ENCODE measurements at regions not wholly inside any gene's neighbourhood (a gene's known extent, or its start where the extent isn't known, plus 50 kb on each side); places are given as distances from the start of the nearest gene placed in this dataset.

DNA sequence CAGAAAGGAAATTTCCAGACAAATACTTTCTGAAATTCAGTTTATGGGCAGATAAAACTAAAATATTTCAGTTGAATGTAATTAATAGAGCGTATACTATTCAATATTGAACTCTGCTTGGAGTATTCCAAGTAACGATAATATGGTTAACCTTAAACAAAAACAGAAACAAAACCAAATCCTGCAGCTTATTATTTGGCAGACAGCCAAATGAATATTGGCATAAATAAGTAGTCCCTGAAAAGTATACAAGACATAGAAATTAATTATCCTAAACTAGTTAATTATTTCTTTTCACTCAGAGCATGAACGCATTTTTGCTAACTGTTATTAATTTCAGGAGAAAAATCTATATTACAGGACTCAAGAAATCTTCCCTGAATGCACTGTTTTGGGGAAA, 1574.0 kb downstream of the MAT2B start:
- Histone ChIP-seq H3K27me3 (ENCODE audit: control insufficient read depth in 5 of 5, insufficient read depth in 4 of 5, low read length in 5 of 5) (peaks cover 0 to under 1% (median 0%) of the 10 kb centered on the region in 5 donors), H3K4me1 (ENCODE audit: control insufficient read depth in 5 of 5, insufficient read depth in 5 of 5, low read length in 5 of 5) (no peaks in the 10 kb centered on the region), H3K27ac (ENCODE audit: low read depth, low read length) (no peak overlapping the region)

DNA sequence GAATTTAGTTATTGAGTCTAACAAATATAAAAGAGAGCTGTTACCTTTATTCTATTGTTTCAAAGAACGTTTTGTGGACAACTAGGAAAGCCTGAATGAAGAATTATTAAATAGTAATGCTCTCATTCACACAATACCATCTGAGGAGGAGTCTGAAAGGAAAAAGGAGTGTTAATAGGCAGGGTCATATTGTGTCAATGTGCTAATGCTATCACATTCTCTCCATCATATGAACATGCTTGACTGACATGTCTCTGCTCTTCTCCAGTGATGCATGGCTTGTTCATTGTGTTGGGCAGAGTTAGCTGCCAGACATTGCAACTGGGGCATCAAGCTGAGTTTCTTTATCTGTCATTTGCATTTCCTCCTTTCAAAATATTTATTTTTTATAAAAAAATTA, 1578.0 kb downstream of the MAT2B start:
- no peaks in the 10 kb centered on the region for H3K36me3 ChIP-seq (ENCODE audit: control insufficient read depth in 5 of 5, insufficient read depth in 5 of 5, low read length in 5 of 5)
- no peaks in the 10 kb centered on the region for H3K27me3 ChIP-seq (ENCODE audit: control insufficient read depth in 5 of 5, insufficient read depth in 4 of 5, low read length in 5 of 5)
- no peaks in the 10 kb centered on the region for H3K9me3 ChIP-seq (ENCODE audit: control insufficient read depth in 5 of 5, low read length in 5 of 5)
- H3K4me3 ChIP-seq (ENCODE audit: low read depth in 1 of 5, low read length in 5 of 5): no peak overlapping the region
- no peak overlapping the region for H3K27ac ChIP-seq (ENCODE audit: low read depth, low read length)
- H3K9ac ChIP-seq (ENCODE audit: low read length in 5 of 5): no peak overlapping the region
- H3K4me1 ChIP-seq (ENCODE audit: control insufficient read depth in 5 of 5, insufficient read depth in 5 of 5, low read length in 5 of 5): no peaks in the 10 kb centered on the region

More for the DNA sequence above, 1574.0 kb downstream of the MAT2B start:
- no peak overlapping the region for H3K9ac ChIP-seq (ENCODE audit: low read length in 5 of 5)
- H3K9me3 ChIP-seq (ENCODE audit: control insufficient read depth in 5 of 5, low read length in 5 of 5): peaks cover 0 to 3% (median 2%) of the 10 kb centered on the region in 5 donors
- H3K4me3 ChIP-seq (ENCODE audit: low read depth in 1 of 5, low read length in 5 of 5): no peak overlapping the region
- H3K36me3 ChIP-seq (ENCODE audit: control insufficient read depth in 5 of 5, insufficient read depth in 5 of 5, low read length in 5 of 5): no peaks in the 10 kb centered on the region

DNA sequence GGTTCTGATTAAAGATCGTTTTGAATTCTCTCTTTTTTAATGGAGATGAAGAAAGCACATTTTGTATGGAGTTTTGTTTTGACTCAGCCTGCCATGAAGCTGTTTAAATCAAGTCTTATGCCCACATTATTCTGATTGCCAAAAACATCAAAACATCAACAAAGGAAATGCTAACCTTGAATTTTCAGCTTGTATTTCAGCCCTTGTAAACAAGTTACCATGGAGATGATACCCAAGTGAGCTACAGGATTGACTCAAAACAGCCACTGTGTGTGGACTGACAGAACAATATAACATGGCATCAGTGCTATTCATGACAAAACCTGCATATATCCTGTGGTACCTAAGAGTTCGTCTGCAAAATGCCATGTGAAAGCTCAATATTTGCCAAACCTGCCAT, 1581.0 kb downstream of the MAT2B start:
- Histone ChIP-seq H3K9ac (ENCODE audit: low read length in 5 of 5) (no peak overlapping the region), H3K27me3 (ENCODE audit: control insufficient read depth in 5 of 5, insufficient read depth in 4 of 5, low read length in 5 of 5) (no peaks in the 10 kb centered on the region), H3K4me1 (ENCODE audit: control insufficient read depth in 5 of 5, insufficient read depth in 5 of 5, low read length in 5 of 5) (no peaks in the 10 kb centered on the region), H3K4me3 (ENCODE audit: low read depth in 1 of 5, low read length in 5 of 5) (no peak overlapping the region), H3K27ac (ENCODE audit: low read depth, low read length) (no peak overlapping the region), H3K36me3 (ENCODE audit: control insufficient read depth in 5 of 5, insufficient read depth in 5 of 5, low read length in 5 of 5) (no peaks in the 10 kb centered on the region), H3K9me3 (ENCODE audit: control insufficient read depth in 5 of 5, low read length in 5 of 5) (no peaks in the 10 kb centered on the region)

DNA sequence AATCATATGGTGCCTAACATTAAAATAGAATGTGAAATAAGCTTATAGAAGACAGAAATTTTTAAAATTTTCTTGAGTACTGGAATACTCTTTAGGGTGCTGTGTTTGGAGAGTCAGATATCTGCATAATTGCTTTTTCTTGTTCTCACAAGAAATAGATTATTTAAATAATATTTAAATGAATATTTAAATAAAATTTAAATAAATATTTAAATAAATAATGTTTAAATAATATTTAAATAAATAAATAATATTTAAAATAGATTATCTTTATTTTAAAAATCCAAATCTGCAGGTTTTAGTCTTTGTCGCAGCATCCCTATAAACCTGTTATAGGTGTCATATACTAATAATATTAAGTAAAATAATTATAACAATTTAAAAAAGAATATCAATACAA, 1589.4 kb downstream of the MAT2B start:
- Histone ChIP-seq H3K27me3 (ENCODE audit: control insufficient read depth in 5 of 5, insufficient read depth in 4 of 5, low read length in 5 of 5) (no peaks in the 10 kb centered on the region), H3K36me3 (ENCODE audit: control insufficient read depth in 5 of 5, insufficient read depth in 5 of 5, low read length in 5 of 5) (no peaks in the 10 kb centered on the region), H3K4me1 (ENCODE audit: control insufficient read depth in 5 of 5, insufficient read depth in 5 of 5, low read length in 5 of 5) (no peaks in the 10 kb centered on the region), H3K9me3 (ENCODE audit: control insufficient read depth in 5 of 5, low read length in 5 of 5) (peaks cover 0 to 4% (median 0%) of the 10 kb centered on the region in 5 donors), H3K4me3 (ENCODE audit: low read depth in 1 of 5, low read length in 5 of 5) (no peak overlapping the region), H3K9ac (ENCODE audit: low read length in 5 of 5) (no peak overlapping the region), H3K27ac (ENCODE audit: low read depth, low read length) (no peak overlapping the region)

DNA sequence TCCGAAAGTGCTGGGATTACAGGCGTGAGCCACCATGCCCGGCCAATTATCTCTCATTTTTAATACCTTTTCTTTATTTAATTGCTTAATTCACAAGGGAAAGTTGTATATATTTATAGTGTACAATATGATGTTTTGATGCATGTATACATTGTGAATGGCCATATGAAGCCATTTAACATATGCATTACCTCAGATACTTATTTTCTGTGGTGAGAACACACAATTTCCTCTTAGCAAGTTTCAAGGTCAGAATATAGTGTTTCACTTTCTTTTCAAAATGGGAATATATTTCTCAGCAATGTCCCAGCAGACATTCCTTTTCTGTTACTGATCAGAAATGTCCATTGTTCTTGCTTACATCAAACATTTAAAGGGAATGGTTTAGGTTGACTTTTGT, 1596.3 kb downstream of the MAT2B start:
- Histone ChIP-seq H3K9me3 (ENCODE audit: control insufficient read depth in 5 of 5, low read length in 5 of 5) (peaks cover 0 to 4% (median 0%) of the 10 kb centered on the region in 5 donors), H3K4me1 (ENCODE audit: control insufficient read depth in 5 of 5, insufficient read depth in 5 of 5, low read length in 5 of 5) (no peaks in the 10 kb centered on the region), H3K4me3 (ENCODE audit: low read depth in 1 of 5, low read length in 5 of 5) (no peak overlapping the region), H3K36me3 (ENCODE audit: control insufficient read depth in 5 of 5, insufficient read depth in 5 of 5, low read length in 5 of 5) (no peaks in the 10 kb centered on the region), H3K27me3 (ENCODE audit: control insufficient read depth in 5 of 5, insufficient read depth in 4 of 5, low read length in 5 of 5) (no peaks in the 10 kb centered on the region), H3K27ac (ENCODE audit: low read depth, low read length) (no peak overlapping the region), H3K9ac (ENCODE audit: low read length in 5 of 5) (no peak overlapping the region)

DNA sequence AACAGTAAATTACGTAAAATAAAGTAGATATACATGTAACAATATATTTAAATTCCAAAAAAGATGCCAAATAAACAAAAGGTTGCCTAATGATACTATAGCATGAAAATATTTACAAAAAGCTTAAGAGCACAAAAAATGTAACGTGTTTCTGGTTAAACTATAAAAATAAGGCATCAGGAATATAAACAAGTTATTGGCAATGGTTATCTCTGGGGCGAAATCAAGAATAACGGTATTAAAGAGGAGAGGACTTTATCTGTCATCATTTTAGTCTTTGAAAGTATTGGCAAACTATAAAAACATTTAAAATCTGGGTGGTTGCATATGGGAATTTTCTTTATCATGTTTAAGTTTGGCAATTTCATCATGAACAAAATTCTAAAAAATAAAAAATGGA, 1599.2 kb downstream of the MAT2B start:
- H3K9ac ChIP-seq (ENCODE audit: low read length in 5 of 5): no peak overlapping the region
- H3K4me3 ChIP-seq (ENCODE audit: low read depth in 1 of 5, low read length in 5 of 5): no peak overlapping the region

DNA sequence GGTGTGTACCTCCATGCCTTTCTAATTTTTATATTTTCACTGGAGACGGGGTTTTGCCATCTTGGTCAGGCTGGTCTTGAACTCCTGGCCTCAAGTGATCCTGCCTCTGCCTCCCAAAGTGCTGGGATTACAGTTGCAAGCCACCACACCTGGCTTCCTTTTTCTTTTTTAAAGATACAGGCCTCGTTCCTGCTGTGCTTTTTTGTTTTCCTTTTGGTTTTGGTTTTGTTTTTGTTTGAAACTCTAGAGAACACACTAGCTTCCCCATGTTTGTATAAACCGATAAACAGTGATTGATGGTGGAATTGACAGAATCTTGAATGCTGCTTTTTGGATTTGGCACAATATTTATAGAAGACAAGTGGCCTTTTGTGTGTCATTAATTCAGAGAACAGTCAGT, 1603.4 kb downstream of the MAT2B start:
- Histone ChIP-seq H3K4me3 (ENCODE audit: low read depth in 1 of 5, low read length in 5 of 5) (no peak overlapping the region), H3K27me3 (ENCODE audit: control insufficient read depth in 5 of 5, insufficient read depth in 4 of 5, low read length in 5 of 5) (no peaks in the 10 kb centered on the region), H3K36me3 (ENCODE audit: control insufficient read depth in 5 of 5, insufficient read depth in 5 of 5, low read length in 5 of 5) (no peaks in the 10 kb centered on the region), H3K9ac (ENCODE audit: low read length in 5 of 5) (no peak overlapping the region), H3K4me1 (ENCODE audit: control insufficient read depth in 5 of 5, insufficient read depth in 5 of 5, low read length in 5 of 5) (no peaks in the 10 kb centered on the region), H3K27ac (ENCODE audit: low read depth, low read length) (no peak overlapping the region), H3K9me3 (ENCODE audit: control insufficient read depth in 5 of 5, low read length in 5 of 5) (no peaks in the 10 kb centered on the region)

More for the DNA sequence above, 1599.2 kb downstream of the MAT2B start:
- H3K27ac ChIP-seq (ENCODE audit: low read depth, low read length): no peak overlapping the region
- no peaks in the 10 kb centered on the region for H3K36me3 ChIP-seq (ENCODE audit: control insufficient read depth in 5 of 5, insufficient read depth in 5 of 5, low read length in 5 of 5)
- no peaks in the 10 kb centered on the region for H3K4me1 ChIP-seq (ENCODE audit: control insufficient read depth in 5 of 5, insufficient read depth in 5 of 5, low read length in 5 of 5)
- peaks cover 0 to under 1% (median 0%) of the 10 kb centered on the region in 5 donors for H3K9me3 ChIP-seq (ENCODE audit: control insufficient read depth in 5 of 5, low read length in 5 of 5)
- no peaks in the 10 kb centered on the region for H3K27me3 ChIP-seq (ENCODE audit: control insufficient read depth in 5 of 5, insufficient read depth in 4 of 5, low read length in 5 of 5)

DNA sequence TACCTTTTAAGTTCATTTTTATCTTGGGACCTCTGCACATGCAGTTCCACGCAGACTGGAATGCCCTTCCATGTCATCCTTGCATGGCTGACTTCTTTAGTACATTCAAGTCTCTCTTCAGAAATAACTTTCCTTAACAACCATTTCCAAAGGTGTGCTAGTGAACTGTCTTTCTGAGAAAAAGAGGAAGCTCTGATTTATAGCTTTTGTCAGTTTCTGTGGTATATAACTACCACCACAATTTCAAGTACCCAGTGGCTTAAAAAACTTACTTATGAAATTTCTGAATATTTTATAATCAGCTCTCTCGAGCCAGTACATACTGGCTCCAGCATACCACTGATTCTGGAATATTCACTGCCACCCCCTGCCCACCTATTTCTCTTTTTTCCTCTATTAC, 1613.8 kb downstream of the MAT2B start:
- Histone ChIP-seq H3K27me3 (ENCODE audit: control insufficient read depth in 5 of 5, insufficient read depth in 4 of 5, low read length in 5 of 5) (no peaks in the 10 kb centered on the region), H3K27ac (ENCODE audit: low read depth, low read length) (no peak overlapping the region), H3K9ac (ENCODE audit: low read length in 5 of 5) (no peak overlapping the region), H3K4me3 (ENCODE audit: low read depth in 1 of 5, low read length in 5 of 5) (no peak overlapping the region), H3K4me1 (ENCODE audit: control insufficient read depth in 5 of 5, insufficient read depth in 5 of 5, low read length in 5 of 5) (no peaks in the 10 kb centered on the region), H3K9me3 (ENCODE audit: control insufficient read depth in 5 of 5, low read length in 5 of 5) (peaks cover 0 to 4% (median 3%) of the 10 kb centered on the region in 5 donors), H3K36me3 (ENCODE audit: control insufficient read depth in 5 of 5, insufficient read depth in 5 of 5, low read length in 5 of 5) (no peaks in the 10 kb centered on the region)

DNA sequence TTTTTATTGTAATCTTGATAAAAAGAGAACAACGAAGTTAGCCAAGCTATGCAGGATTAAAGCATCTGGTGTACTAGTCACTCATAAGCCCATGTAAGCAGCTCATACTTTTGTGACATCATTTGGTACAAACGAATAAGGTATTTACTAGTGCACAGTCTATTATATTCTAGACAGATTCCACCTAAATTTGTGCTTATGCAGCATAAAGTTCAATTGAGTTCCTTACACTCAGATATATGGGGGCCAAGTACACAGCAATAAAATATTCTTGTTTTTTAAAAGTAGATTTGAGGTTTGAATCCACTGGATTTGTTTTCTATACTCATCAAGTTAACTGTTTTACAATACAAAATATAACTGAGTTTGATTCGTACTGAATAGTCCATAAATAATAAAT, 1621.2 kb downstream of the MAT2B start:
- Histone ChIP-seq H3K4me3 (ENCODE audit: low read depth in 1 of 5, low read length in 5 of 5) (no peak overlapping the region), H3K27me3 (ENCODE audit: control insufficient read depth in 5 of 5, insufficient read depth in 4 of 5, low read length in 5 of 5) (no peaks in the 10 kb centered on the region), H3K4me1 (ENCODE audit: control insufficient read depth in 5 of 5, insufficient read depth in 5 of 5, low read length in 5 of 5) (no peaks in the 10 kb centered on the region), H3K36me3 (ENCODE audit: control insufficient read depth in 5 of 5, insufficient read depth in 5 of 5, low read length in 5 of 5) (no peaks in the 10 kb centered on the region), H3K9me3 (ENCODE audit: control insufficient read depth in 5 of 5, low read length in 5 of 5) (peaks cover 0 to 3% (median 0%) of the 10 kb centered on the region in 5 donors), H3K9ac (ENCODE audit: low read length in 5 of 5) (no peak overlapping the region), H3K27ac (ENCODE audit: low read depth, low read length) (no peak overlapping the region)

DNA sequence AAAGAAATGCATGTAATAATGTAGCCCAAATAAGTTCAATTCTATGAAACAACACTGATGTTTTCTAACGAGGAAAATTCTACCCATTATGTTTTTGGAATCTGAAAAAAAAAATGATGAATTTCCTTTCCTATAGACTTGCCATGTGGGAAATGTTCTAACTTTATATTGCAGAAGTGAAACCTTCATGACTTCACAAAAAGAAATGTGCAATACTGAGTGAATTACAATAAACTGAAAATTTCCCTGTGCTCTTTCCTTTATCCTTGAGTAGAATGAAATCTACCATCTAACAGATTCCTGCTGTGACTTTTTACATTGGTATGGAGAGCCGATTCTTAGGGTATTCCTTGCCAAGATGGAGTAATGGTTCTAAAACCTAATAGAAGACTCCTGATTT, 1622.5 kb downstream of the MAT2B start:
- Histone ChIP-seq H3K9ac (ENCODE audit: low read length in 5 of 5) (no peak overlapping the region), H3K27me3 (ENCODE audit: control insufficient read depth in 5 of 5, insufficient read depth in 4 of 5, low read length in 5 of 5) (no peaks in the 10 kb centered on the region), H3K4me1 (ENCODE audit: control insufficient read depth in 5 of 5, insufficient read depth in 5 of 5, low read length in 5 of 5) (no peaks in the 10 kb centered on the region), H3K27ac (ENCODE audit: low read depth, low read length) (no peak overlapping the region), H3K36me3 (ENCODE audit: control insufficient read depth in 5 of 5, insufficient read depth in 5 of 5, low read length in 5 of 5) (no peaks in the 10 kb centered on the region), H3K4me3 (ENCODE audit: low read depth in 1 of 5, low read length in 5 of 5) (no peak overlapping the region), H3K9me3 (ENCODE audit: control insufficient read depth in 5 of 5, low read length in 5 of 5) (peaks cover 0 to 3% (median 0%) of the 10 kb centered on the region in 5 donors)

DNA sequence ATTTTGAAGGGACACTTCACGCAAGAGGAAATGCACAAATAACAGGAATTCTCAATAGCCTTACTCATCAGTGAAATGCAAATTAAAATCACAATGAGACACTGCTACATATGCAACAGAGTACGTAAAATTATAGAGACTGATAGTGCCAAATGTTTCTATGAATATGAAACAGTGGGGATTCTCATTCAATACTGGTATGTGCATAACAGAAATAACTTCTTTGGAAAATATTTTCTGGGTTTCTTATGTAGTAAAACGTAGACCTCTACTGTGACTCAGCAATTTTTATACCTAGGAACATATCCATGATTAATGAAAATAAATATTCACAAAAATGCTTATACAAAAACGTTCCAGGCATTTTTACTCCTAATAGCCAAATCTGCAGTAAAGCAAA, 1625.2 kb downstream of the MAT2B start:
- no peaks in the 10 kb centered on the region for H3K4me1 ChIP-seq (ENCODE audit: control insufficient read depth in 5 of 5, insufficient read depth in 5 of 5, low read length in 5 of 5)
- H3K4me3 ChIP-seq (ENCODE audit: low read depth in 1 of 5, low read length in 5 of 5): no peak overlapping the region
- H3K9ac ChIP-seq (ENCODE audit: low read length in 5 of 5): no peak overlapping the region
- no peaks in the 10 kb centered on the region for H3K36me3 ChIP-seq (ENCODE audit: control insufficient read depth in 5 of 5, insufficient read depth in 5 of 5, low read length in 5 of 5)
- no peak overlapping the region for H3K27ac ChIP-seq (ENCODE audit: low read depth, low read length)
- H3K27me3 ChIP-seq (ENCODE audit: control insufficient read depth in 5 of 5, insufficient read depth in 4 of 5, low read length in 5 of 5): no peaks in the 10 kb centered on the region
- H3K9me3 ChIP-seq (ENCODE audit: control insufficient read depth in 5 of 5, low read length in 5 of 5): peaks cover 0 to 3% (median 0%) of the 10 kb centered on the region in 5 donors

Measured in subcutaneous abdominal adipose tissue (tissue), 5 donors.